ENCODE measurements at regions not wholly inside any gene's neighbourhood (a gene's known extent, or its start where the extent isn't known, plus 50 kb on each side); places are given as distances from the start of the nearest gene placed in this dataset.

DNA sequence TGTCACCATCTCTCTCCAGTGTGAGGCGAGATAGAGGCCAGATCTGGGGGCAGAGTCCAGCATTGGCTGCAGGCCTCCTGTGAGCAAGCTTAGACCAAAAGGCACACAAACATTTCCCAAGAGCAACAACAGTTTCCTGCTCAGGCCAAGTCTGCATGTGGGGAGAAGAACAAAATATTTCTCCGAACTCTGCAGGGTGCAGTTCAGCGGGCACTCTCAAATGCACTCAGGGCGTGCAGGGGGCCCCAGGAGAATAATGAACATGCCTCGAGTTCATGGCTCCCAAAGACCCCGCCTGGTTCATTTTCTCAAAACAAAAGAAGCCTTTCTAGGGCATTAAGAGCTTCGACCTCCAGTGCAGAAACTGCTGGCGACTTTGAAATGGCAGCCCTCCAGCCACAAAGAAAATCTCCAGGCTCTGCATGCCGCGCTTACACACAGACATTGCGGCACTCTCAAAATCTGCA, 57.8 kb upstream of the HELT start (continued):
- TF ChIP-seq, protein P1, sequence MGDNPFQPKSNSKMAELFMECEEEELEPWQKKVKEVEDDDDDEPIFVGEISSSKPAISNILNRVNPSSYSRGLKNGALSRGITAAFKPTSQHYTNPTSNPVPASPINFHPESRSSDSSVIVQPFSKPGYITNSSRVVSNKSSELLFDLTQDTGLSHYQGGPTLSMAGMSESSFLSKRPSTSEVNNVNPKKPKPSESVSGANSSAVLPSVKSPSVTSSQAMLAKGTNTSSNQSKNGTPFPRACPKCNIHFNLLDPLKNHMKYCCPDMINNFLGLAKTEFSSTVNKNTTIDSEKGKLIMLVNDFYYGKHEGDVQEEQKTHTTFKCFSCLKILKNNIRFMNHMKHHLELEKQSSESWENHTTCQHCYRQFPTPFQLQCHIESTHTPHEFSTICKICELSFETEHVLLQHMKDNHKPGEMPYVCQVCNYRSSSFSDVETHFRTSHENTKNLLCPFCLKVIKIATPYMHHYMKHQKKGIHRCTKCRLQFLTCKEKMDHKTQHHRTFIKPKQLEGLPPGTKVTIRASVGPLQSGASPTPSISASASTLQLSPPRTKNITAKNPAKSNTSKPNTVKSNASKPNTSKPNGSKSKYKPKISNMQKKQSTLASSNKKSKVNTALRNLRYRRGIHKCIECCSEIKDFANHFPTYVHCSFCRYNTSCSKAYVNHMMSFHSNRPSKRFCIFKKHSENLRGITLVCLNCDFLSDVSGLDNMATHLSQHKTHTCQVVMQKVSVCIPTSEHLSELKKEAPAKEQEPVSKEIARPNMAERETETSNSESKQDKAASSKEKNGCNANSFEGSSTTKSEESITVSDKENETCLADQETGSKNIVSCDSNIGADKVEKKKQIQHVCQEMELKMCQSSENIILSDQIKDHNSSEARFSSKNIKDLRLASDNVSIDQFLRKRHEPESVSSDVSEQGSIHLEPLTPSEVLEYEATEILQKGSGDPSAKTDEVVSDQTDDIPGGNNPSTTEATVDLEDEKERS (CRISPR knock-in tag; IDR thresholded peaks at IDR 0.05): no peak
- TF ChIP-seq, protein P2, sequence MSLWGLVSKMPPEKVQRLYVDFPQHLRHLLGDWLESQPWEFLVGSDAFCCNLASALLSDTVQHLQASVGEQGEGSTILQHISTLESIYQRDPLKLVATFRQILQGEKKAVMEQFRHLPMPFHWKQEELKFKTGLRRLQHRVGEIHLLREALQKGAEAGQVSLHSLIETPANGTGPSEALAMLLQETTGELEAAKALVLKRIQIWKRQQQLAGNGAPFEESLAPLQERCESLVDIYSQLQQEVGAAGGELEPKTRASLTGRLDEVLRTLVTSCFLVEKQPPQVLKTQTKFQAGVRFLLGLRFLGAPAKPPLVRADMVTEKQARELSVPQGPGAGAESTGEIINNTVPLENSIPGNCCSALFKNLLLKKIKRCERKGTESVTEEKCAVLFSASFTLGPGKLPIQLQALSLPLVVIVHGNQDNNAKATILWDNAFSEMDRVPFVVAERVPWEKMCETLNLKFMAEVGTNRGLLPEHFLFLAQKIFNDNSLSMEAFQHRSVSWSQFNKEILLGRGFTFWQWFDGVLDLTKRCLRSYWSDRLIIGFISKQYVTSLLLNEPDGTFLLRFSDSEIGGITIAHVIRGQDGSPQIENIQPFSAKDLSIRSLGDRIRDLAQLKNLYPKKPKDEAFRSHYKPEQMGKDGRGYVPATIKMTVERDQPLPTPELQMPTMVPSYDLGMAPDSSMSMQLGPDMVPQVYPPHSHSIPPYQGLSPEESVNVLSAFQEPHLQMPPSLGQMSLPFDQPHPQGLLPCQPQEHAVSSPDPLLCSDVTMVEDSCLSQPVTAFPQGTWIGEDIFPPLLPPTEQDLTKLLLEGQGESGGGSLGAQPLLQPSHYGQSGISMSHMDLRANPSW (CRISPR knock-in tag; IDR thresholded peaks at IDR 0.05; ENCODE audit: borderline replicate concordance): no peak
- TF ChIP-seq NR3C1 (CRISPR knock-in tag; IDR thresholded peaks at IDR 0.05) (no peak), ZNF124 (CRISPR knock-in tag; IDR thresholded peaks at IDR 0.05) (peak; percentile 72; the same call in 1 of the 2 replicates), KLF15 (CRISPR knock-in tag; IDR thresholded peaks at IDR 0.05; ENCODE audit: borderline replicate concordance) (no peak), NCOR1 (IDR thresholded peaks at IDR 0.05; ENCODE audit: borderline replicate concordance, low read length) (0 out of 2 replicates have a peak, but pooled peaks have one; percentile 43), SMARCE1 (IDR thresholded peaks at IDR 0.05; ENCODE audit: borderline replicate concordance) (no peak), SP2 (CRISPR knock-in tag; IDR thresholded peaks at IDR 0.05) (no peak), PAF1 (CRISPR knock-in tag; IDR thresholded peaks at IDR 0.05) (no peak), XBP1 (CRISPR knock-in tag; IDR thresholded peaks at IDR 0.05) (no peak), ATF1 (CRISPR knock-in tag; IDR thresholded peaks at IDR 0.05) (no peak), ZNF839 (CRISPR knock-in tag; IDR thresholded peaks at IDR 0.05; ENCODE audit: borderline replicate concordance) (no peak), RFX1 (IDR thresholded peaks at IDR 0.05) (no peak), HOXA3 (CRISPR knock-in tag; IDR thresholded peaks at IDR 0.05) (peak; percentile 47; the same call in 1 of the 2 replicates), MZF1 (CRISPR knock-in tag; IDR thresholded peaks at IDR 0.05; ENCODE audit: borderline replicate concordance) (no peak), ZNF572 (CRISPR knock-in tag; IDR thresholded peaks at IDR 0.05) (no peak), RXRA (CRISPR knock-in tag; IDR thresholded peaks at IDR 0.05) (no peak)
- TF ChIP-seq, protein P3, sequence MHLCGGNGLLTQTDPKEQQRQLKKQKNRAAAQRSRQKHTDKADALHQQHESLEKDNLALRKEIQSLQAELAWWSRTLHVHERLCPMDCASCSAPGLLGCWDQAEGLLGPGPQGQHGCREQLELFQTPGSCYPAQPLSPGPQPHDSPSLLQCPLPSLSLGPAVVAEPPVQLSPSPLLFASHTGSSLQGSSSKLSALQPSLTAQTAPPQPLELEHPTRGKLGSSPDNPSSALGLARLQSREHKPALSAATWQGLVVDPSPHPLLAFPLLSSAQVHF (CRISPR knock-in tag; IDR thresholded peaks at IDR 0.05): no peak
- TF ChIP-seq, protein P4, sequence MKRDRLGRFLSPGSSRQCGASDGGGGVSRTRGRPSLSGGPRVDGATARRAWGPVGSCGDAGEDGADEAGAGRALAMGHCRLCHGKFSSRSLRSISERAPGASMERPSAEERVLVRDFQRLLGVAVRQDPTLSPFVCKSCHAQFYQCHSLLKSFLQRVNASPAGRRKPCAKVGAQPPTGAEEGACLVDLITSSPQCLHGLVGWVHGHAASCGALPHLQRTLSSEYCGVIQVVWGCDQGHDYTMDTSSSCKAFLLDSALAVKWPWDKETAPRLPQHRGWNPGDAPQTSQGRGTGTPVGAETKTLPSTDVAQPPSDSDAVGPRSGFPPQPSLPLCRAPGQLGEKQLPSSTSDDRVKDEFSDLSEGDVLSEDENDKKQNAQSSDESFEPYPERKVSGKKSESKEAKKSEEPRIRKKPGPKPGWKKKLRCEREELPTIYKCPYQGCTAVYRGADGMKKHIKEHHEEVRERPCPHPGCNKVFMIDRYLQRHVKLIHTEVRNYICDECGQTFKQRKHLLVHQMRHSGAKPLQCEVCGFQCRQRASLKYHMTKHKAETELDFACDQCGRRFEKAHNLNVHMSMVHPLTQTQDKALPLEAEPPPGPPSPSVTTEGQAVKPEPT (CRISPR knock-in tag; IDR thresholded peaks at IDR 0.05; ENCODE audit: low read depth): no peak
- TF ChIP-seq, protein P5, sequence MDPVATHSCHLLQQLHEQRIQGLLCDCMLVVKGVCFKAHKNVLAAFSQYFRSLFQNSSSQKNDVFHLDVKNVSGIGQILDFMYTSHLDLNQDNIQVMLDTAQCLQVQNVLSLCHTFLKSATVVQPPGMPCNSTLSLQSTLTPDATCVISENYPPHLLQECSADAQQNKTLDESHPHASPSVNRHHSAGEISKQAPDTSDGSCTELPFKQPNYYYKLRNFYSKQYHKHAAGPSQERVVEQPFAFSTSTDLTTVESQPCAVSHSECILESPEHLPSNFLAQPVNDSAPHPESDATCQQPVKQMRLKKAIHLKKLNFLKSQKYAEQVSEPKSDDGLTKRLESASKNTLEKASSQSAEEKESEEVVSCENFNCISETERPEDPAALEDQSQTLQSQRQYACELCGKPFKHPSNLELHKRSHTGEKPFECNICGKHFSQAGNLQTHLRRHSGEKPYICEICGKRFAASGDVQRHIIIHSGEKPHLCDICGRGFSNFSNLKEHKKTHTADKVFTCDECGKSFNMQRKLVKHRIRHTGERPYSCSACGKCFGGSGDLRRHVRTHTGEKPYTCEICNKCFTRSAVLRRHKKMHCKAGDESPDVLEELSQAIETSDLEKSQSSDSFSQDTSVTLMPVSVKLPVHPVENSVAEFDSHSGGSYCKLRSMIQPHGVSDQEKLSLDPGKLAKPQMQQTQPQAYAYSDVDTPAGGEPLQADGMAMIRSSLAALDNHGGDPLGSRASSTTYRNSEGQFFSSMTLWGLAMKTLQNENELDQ (CRISPR knock-in tag; IDR thresholded peaks at IDR 0.05; ENCODE audit: borderline replicate concordance): no peak

Data from HepG2 (cell line).